HCT116 (cell line): ENCODE measurements at regions not wholly inside any gene's neighbourhood (a gene's known extent, or its start where the extent isn't known, plus 50 kb on each side); places are given as distances from the start of the nearest gene placed in this dataset.
"Not testable (repeated sequence)": the region's sequence is repeated elsewhere in the genome, so short reads cannot be mapped to it uniquely, and the experiment has no call there.

Source experiments
- EZH2 ChIP-seq: fragments of 200-600 bp; sonication (generic); IDR thresholded peaks from 2 replicates; pipeline ENCODE4 v1.6.1; 2017; ENCODE audit warnings: antibody characterized with exemption, mixed run types
- JUND ChIP-seq: IDR thresholded peaks from 2 replicates; pipeline ENCODE4 v1.6.1; 2012
- POLR2A ChIP-seq: IDR thresholded peaks from 2 replicates; pipeline ENCODE4 v1.7.0; 2011; ENCODE audit warnings: borderline replicate concordance; ENCODE audit not compliant: insufficient read depth, insufficient read length; ENCODE audit errors: extremely low read depth
- POLR2AphosphoS5 ChIP-seq: IDR thresholded peaks from 2 replicates; pipeline ENCODE4 v1.6.1; 2011; ENCODE audit warnings: mild to moderate bottlenecking, low read depth, low read length, moderate library complexity
- SIN3A ChIP-seq: IDR thresholded peaks from 2 replicates; pipeline ENCODE4 v1.6.1; 2012; ENCODE audit warnings: low read depth
- ZNF274 ChIP-seq: fragments of 200-500 bp; sonication (Bioruptor generic); IDR thresholded peaks from 2 replicates; pipeline ENCODE4 v1.6.1; 2014; ENCODE audit warnings: mild to moderate bottlenecking, low read depth, low read length, inconsistent platforms
- TF ChIP-seq, protein P1 (sequence below), 3 experiments: fragments of 200-600 bp in 1 of 3; sonication (generic) in 1 of 3; IDR thresholded peaks in 2 of 3; conservative IDR thresholded peaks in 1 of 3; 2 replicates each; pipeline ENCODE4 v1.5.1; 2012 to 2017; ENCODE audit warnings: low read depth in 2 of 3, low read length in 2 of 3, antibody characterized with exemption in 1 of 3, borderline replicate concordance in 1 of 3, control low read depth in 1 of 3, mild to moderate bottlenecking in 1 of 3, mixed read lengths in 1 of 3, mixed run types in 1 of 3, moderate library complexity in 1 of 3; ENCODE audit not compliant: insufficient read depth in 1 of 3
- TF ChIP-seq, protein P2 (sequence below): IDR thresholded peaks from 2 replicates; pipeline ENCODE4 v1.6.1; 2012

DNA sequence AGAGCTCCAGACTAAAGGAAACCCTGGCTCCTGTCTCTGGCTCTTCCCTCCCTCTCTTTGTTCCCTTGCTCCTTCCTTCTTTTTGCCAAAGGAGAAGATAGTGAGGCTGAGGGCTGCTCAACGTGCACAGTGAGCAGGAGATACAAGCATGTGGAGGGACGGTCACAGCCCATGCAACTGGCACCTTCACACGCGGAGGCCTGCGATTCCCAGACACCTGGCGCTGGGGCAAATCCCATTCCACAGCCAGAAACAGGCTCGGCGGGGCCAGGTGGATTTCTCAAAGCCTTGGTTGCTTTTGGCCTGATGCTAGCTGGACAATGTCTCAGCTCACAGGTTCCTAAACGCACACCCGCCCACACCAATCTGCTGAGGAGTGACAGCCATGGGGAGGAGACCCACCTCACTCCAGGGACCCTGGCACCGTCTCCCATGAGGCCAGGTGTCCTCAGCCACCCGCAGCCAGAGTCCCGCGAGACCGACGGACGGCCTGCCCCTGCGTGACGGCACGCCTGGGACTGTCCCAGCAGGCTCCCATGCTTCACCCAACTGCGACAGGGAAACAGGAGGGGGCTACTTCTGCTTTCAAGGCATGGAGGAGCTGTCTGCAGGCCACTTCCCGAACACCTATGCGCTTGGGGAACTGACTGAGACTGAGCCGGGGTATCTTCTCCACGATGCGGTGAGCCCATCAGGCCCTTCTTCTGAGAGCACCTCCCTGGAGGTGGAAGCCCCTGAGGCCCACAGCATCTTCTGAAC is 56.2 kb upstream of the SPN start:
- TF ChIP-seq ZNF274, JUND, POLR2A, SIN3A, EZH2, POLR2AphosphoS5: not testable (repeated sequence)
- TF ChIP-seq, protein P1, sequence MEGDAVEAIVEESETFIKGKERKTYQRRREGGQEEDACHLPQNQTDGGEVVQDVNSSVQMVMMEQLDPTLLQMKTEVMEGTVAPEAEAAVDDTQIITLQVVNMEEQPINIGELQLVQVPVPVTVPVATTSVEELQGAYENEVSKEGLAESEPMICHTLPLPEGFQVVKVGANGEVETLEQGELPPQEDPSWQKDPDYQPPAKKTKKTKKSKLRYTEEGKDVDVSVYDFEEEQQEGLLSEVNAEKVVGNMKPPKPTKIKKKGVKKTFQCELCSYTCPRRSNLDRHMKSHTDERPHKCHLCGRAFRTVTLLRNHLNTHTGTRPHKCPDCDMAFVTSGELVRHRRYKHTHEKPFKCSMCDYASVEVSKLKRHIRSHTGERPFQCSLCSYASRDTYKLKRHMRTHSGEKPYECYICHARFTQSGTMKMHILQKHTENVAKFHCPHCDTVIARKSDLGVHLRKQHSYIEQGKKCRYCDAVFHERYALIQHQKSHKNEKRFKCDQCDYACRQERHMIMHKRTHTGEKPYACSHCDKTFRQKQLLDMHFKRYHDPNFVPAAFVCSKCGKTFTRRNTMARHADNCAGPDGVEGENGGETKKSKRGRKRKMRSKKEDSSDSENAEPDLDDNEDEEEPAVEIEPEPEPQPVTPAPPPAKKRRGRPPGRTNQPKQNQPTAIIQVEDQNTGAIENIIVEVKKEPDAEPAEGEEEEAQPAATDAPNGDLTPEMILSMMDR (IDR thresholded peaks at IDR 0.05 in 2 of 3, conservative IDR thresholded peaks at IDR 0.05 in 1 of 3; ENCODE audit: borderline replicate concordance in 1 of 3, insufficient read depth in 1 of 3, low read depth in 2 of 3, low read length in 2 of 3): not testable (repeated sequence)
- TF ChIP-seq, protein P2, sequence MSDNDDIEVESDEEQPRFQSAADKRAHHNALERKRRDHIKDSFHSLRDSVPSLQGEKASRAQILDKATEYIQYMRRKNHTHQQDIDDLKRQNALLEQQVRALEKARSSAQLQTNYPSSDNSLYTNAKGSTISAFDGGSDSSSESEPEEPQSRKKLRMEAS: not testable (repeated sequence)
